Stimulated activated naive CD8-positive, alpha-beta T cell treated with anti-CD3 and anti-CD28 coated beads, Interleukin-15, amount 100 ng/mL, for 72 hours (primary cell): ENCODE measurements at regions not wholly inside any gene's neighbourhood (a gene's known extent, or its start where the extent isn't known, plus 50 kb on each side); places are given as distances from the start of the nearest gene placed in this dataset.
"Not testable (repeated sequence)": the region's sequence is repeated elsewhere in the genome, so short reads cannot be mapped to it uniquely, and the experiment has no call there.

Experiments
- ATAC-seq: fragments of 150-1000 bp; cut with Tn5 transposase; 2 replicates; pipeline ENCODE4 v1.10.0; 2021; ENCODE audit warnings: mild to moderate bottlenecking, moderate library complexity
- DNase-seq, 2 donors: peaks; one replicate each; pipeline ENCODE4 v3.0.0; 2021 to 2022
- H3K27ac Mint-ChIP-seq, 2 donors: one replicate each; pipeline ENCODE4 v1.8.0; 2022; ENCODE audit warnings: mild to moderate bottlenecking in 2 of 2, mixed read lengths in 2 of 2, moderate library complexity in 2 of 2
- H3K27me3 Mint-ChIP-seq: one replicate; pipeline ENCODE4 v1.8.0; 2022; ENCODE audit warnings: mixed read lengths
- H3K4me1 Mint-ChIP-seq: one replicate; pipeline ENCODE4 v1.8.0; 2022; ENCODE audit warnings: mild to moderate bottlenecking, mixed read lengths
- H3K4me3 Mint-ChIP-seq, 2 donors: one replicate each; pipeline ENCODE4 v1.8.0; 2022; ENCODE audit warnings: mild to moderate bottlenecking in 2 of 2, mixed read lengths in 2 of 2, moderate library complexity in 1 of 2
- H3K9me3 Mint-ChIP-seq, 2 donors: one replicate each; pipeline ENCODE4 v1.8.0; 2022; ENCODE audit warnings: mixed read lengths in 2 of 2

GRCh38 chr2:869357-869871, 81.2 kb upstream of the SNTG2 start:
- Mint-ChIP-seq H3K4me3 (peak overlapping the region in 1 of 2 donors; percentile 19), H3K4me1 (no peaks in the 10 kb centered on the region), H3K27ac (no peak overlapping the region), H3K9me3 (no peaks in the 10 kb centered on the region), H3K27me3 (peaks cover 44% of the 10 kb centered on the region)
- DNase-seq: no peak
- no peak for ATAC-seq

DNA sequence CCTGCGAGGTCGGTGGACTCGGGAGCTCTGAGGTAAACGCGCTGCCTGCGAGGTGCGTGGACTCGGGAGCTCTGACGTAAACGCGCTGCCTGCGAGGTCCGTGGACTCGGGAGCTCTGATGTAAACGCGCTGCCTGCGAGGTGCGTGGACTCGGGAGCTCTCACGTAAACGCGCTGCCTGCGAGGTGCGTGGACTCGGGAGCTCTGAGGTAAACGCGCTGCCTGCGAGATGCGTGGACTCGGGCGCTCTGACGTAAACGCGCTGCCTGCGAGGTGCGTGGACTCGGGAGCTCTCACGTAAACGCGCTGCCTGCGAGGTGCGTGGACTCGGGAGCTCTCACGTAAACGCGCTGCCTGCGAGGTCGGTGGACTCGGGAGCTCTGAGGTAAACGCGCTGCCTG, 81.8 kb upstream of the SNTG2 start:
- DNase-seq, ATAC-seq, H3K27ac Mint-ChIP-seq, H3K4me3 Mint-ChIP-seq, H3K4me1 Mint-ChIP-seq, H3K9me3 Mint-ChIP-seq: not testable (repeated sequence)
- H3K27me3 Mint-ChIP-seq: peaks cover 44% of the 10 kb centered on the region

DNA sequence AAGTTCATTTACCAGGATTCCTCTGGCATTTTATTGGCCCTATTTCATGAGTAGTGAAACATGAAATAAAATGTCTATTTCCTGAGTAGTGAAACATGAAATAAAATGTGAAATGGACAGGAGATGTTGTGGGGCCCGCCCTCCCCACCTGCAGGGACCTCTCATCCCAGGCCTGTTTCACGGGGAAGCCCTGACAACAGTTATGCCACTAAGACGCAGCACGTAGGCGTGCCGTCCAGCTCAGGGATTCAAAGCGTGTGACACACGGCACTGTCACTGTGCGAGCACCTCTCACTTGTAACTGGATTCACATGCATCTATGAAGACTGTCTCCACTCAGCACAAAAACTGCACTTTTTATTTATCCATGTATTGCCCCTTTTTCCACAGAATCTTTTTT, 83.4 kb upstream of the SNTG2 start:
- Mint-ChIP-seq H3K27me3 (peaks cover 41% of the 10 kb centered on the region), H3K4me1 (no peaks in the 10 kb centered on the region), H3K27ac (no peak overlapping the region), H3K9me3 (no peaks in the 10 kb centered on the region), H3K4me3 (no peak overlapping the region)
- ATAC-seq (no peak), DNase-seq (no peak)

- no peaks in the 10 kb centered on the region for H3K4me1 Mint-ChIP-seq
- ATAC-seq: no peak
- H3K9me3 Mint-ChIP-seq: no peaks in the 10 kb centered on the region
- no peak for DNase-seq
- peaks cover 37% of the 10 kb centered on the region for H3K27me3 Mint-ChIP-seq
- H3K27ac Mint-ChIP-seq: no peak overlapping the region
- no peak overlapping the region for H3K4me3 Mint-ChIP-seq
These were observed 83.8 kb upstream of the SNTG2 start for GRCh38 chr2:866887-867286.

- H3K4me1 Mint-ChIP-seq: no peaks in the 10 kb centered on the region
- no peak overlapping the region for H3K27ac Mint-ChIP-seq
- H3K9me3 Mint-ChIP-seq: no peaks in the 10 kb centered on the region
- H3K4me3 Mint-ChIP-seq: no peak overlapping the region
- ATAC-seq (no peak), DNase-seq (no peak)
- peaks cover 29% of the 10 kb centered on the region for H3K27me3 Mint-ChIP-seq
These were observed 84.5 kb upstream of the SNTG2 start for GRCh38 chr2:866009-866680.

- Mint-ChIP-seq H3K4me1 (no peaks in the 10 kb centered on the region), H3K4me3 (no peak overlapping the region), H3K27ac (no peak overlapping the region), H3K9me3 (no peaks in the 10 kb centered on the region), H3K27me3 (peaks cover 17% of the 10 kb centered on the region)
- no peak for DNase-seq
- peak; percentile 40 for ATAC-seq
These were observed 86.0 kb upstream of the SNTG2 start for GRCh38 chr2:864501-865106.

GRCh38 chr2:863732-864450, 86.8 kb upstream of the SNTG2 start:
- ATAC-seq: peak; percentile 47
- peaks cover 16% of the 10 kb centered on the region for H3K27me3 Mint-ChIP-seq
- H3K9me3 Mint-ChIP-seq: no peaks in the 10 kb centered on the region
- H3K4me1 Mint-ChIP-seq: no peaks in the 10 kb centered on the region
- H3K27ac Mint-ChIP-seq: no peak overlapping the region
- DNase-seq: no peak
- H3K4me3 Mint-ChIP-seq: no peak overlapping the region

DNA sequence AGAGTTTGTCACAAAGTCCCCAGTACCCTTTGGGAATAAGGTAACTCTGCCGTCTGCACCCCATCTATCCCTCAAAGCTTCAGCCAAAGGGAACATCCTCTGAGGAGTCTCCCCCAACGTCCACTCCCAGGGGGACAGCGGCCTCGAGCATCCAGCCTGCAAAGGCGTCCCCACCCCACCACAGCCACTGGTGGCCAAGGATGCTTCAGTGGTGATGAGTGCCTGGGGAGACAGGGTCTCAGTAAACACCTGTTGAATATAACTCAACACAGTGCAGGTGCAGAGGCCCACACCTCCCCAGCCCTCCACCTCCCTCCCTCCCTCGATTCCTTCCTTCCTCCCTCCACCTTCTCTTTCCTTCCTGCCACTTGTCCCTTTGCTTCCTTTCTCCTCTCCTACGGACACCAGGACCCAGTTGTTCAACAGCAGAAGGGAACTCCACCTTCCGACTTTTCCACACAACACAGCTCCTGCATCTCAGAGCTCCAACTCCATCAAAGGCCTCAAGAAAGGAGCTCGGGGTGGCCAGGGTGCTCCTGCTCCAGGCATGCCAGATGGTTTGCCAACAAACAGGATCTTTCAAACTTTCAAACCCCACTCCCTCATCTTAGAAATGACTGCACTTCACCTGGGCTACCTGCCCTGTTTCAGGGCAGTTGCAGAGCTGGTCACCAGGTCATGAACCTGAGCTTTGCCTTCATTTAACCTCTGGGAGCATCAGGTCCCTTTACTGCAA, 87.8 kb upstream of the SNTG2 start:
- peaks cover 16% of the 10 kb centered on the region for H3K27me3 Mint-ChIP-seq
- no peak for DNase-seq
- H3K4me3 Mint-ChIP-seq: no peak overlapping the region
- H3K9me3 Mint-ChIP-seq: no peaks in the 10 kb centered on the region
- no peak for ATAC-seq
- no peaks in the 10 kb centered on the region for H3K4me1 Mint-ChIP-seq
- H3K27ac Mint-ChIP-seq: no peak overlapping the region

DNA sequence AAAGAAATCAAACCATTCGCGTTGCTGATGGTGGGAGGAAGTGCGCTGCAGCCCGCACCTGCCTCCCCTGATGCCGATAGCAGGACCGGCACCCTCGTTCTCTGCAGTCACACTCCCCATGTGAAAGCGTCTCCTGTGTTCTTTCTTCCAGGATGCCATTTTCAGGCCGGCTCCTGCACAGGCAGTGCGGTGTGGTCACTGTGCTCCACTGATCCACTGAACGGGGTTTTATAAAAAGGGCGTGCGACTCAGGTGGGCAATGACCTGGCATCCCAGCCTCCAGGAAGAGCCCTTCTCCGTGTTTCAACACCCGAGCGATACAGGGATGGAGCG, 88.3 kb upstream of the SNTG2 start:
- Mint-ChIP-seq H3K9me3 (no peaks in the 10 kb centered on the region), H3K27me3 (peaks cover 14% of the 10 kb centered on the region), H3K4me3 (no peak overlapping the region), H3K4me1 (no peaks in the 10 kb centered on the region), H3K27ac (no peak overlapping the region)
- ATAC-seq (no peak), DNase-seq (no peak)

- Mint-ChIP-seq H3K4me1 (no peaks in the 10 kb centered on the region), H3K4me3 (no peak overlapping the region), H3K9me3 (no peaks in the 10 kb centered on the region), H3K27ac (peak overlapping the region in 1 of 2 donors; percentile 51), H3K27me3 (peaks cover 9% of the 10 kb centered on the region)
- ATAC-seq (no peak), DNase-seq (no peak)
These were observed 88.8 kb upstream of the SNTG2 start for GRCh38 chr2:861655-862354.

DNA sequence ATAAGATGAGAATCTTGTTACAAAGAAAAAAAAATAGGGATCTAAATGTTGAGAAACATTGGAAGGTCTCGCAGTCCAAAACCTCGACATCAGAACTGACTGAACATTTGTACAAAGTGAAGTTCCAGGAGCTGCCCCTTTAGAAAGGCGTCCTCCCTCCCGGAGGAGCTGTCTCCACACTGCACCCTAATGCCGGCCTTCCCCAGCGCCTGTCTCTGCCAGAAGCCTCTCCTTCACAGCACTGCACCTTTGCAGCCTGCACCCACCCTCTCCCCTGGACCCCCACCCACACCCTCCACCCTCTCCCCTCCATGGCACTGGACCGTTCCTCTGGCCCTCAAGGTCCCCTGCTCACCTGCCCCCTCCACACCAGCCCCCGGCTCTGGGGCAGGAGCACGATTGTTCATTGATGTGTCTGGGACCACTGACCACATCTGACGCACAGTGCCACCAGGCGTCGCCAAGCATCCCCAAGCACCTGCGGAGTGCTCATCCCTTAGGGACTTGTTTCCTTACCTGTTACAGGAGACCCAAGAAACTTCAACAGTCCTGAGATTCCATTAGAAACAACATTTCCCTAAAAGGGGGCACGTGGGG, 90.3 kb upstream of the SNTG2 start:
- peaks cover 5% of the 10 kb centered on the region for H3K4me1 Mint-ChIP-seq
- no peaks in the 10 kb centered on the region for H3K27me3 Mint-ChIP-seq
- no peak for DNase-seq
- no peak overlapping the region for H3K27ac Mint-ChIP-seq
- ATAC-seq: no peak
- H3K9me3 Mint-ChIP-seq: peaks cover under 1 to 5% of the 10 kb centered on the region in 2 donors
- no peak overlapping the region for H3K4me3 Mint-ChIP-seq

- Mint-ChIP-seq H3K4me3 (no peak overlapping the region), H3K9me3 (peaks cover 15 to 20% of the 10 kb centered on the region in 2 donors), H3K4me1 (peaks cover 20% of the 10 kb centered on the region), H3K27ac (no peak overlapping the region), H3K27me3 (no peaks in the 10 kb centered on the region)
- DNase-seq (no peak), ATAC-seq (no peak)
These were observed 92.0 kb upstream of the SNTG2 start for GRCh38 chr2:858646-859045.

DNA sequence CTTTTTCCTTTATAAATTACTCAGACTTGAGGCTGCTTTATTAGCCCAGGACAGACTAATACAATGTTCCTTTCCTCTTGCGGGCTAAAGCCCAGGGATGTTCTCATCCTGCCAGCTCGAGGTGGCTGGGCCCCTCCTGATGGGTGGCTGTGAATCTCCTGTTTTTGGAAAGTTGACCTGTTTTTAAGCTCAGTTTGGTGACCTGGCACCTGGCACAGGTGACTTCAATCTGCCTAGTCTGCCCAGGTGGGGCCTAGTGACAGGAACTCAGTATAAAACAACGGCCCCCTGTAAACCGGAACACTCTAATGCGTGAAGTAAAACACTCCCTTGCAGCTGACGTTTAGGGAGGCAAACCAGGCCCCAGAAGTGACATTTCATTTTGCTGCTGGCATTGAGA, 92.7 kb upstream of the SNTG2 start:
- no peak overlapping the region for H3K27ac Mint-ChIP-seq
- H3K9me3 Mint-ChIP-seq: peaks cover 15 to 20% of the 10 kb centered on the region in 2 donors
- H3K4me3 Mint-ChIP-seq: no peak overlapping the region
- DNase-seq (no peak), ATAC-seq (no peak)
- H3K4me1 Mint-ChIP-seq: peaks cover 20% of the 10 kb centered on the region
- no peaks in the 10 kb centered on the region for H3K27me3 Mint-ChIP-seq

DNA sequence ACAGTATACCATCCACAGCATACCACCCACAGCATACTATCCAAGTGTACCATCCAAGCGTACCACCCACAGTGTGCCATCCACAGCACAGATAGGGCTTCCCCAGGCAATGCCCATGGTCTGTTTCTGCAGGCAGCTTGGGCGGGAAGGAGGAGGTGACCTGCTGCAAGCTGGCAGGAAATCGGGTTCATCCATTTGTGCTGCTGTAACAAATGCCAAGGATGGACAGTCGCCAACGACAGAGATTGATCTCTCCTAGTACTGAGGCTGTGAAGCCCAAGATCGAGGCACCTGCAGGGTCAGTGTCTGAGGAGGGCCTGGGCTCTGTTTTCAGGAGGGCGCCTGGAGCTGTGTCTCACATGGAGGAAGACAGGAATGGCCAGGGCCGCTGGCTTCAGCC, 93.6 kb upstream of the SNTG2 start:
- DNase-seq: no peak
- no peaks in the 10 kb centered on the region for H3K27me3 Mint-ChIP-seq
- peaks cover 20% of the 10 kb centered on the region for H3K4me1 Mint-ChIP-seq
- peaks cover 15 to 20% of the 10 kb centered on the region in 2 donors for H3K9me3 Mint-ChIP-seq
- no peak overlapping the region for H3K27ac Mint-ChIP-seq
- no peak overlapping the region for H3K4me3 Mint-ChIP-seq
- ATAC-seq: no peak

DNA sequence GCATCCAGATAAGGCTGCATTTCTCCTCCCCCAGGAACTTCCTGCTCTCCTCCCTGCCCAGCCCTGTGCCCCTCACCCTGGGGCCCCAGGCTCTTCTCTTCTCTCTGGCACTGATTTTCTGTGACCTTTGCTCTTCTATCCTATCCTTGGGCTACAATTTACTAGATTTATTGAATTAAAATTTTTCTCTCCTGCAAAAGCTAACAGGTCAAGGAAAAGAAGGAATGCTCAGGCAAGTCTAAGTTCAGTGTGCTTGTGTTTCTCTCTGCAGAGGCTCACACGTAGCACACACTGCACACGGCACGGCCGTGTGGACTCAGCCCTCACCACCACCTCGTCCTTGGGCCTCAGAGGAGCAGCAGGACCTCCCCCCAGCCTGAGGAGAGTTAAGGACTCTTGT, 94.2 kb upstream of the SNTG2 start:
- Mint-ChIP-seq H3K27ac (no peak overlapping the region), H3K27me3 (no peaks in the 10 kb centered on the region), H3K4me1 (peaks cover 20% of the 10 kb centered on the region), H3K9me3 (peaks cover 15 to 20% of the 10 kb centered on the region in 2 donors), H3K4me3 (no peak overlapping the region)
- DNase-seq: no peak
- no peak for ATAC-seq
